ENCODE measurements at regions not wholly inside any gene's neighbourhood (a gene's known extent, or its start where the extent isn't known, plus 50 kb on each side); places are given as distances from the start of the nearest gene placed in this dataset.

DNA sequence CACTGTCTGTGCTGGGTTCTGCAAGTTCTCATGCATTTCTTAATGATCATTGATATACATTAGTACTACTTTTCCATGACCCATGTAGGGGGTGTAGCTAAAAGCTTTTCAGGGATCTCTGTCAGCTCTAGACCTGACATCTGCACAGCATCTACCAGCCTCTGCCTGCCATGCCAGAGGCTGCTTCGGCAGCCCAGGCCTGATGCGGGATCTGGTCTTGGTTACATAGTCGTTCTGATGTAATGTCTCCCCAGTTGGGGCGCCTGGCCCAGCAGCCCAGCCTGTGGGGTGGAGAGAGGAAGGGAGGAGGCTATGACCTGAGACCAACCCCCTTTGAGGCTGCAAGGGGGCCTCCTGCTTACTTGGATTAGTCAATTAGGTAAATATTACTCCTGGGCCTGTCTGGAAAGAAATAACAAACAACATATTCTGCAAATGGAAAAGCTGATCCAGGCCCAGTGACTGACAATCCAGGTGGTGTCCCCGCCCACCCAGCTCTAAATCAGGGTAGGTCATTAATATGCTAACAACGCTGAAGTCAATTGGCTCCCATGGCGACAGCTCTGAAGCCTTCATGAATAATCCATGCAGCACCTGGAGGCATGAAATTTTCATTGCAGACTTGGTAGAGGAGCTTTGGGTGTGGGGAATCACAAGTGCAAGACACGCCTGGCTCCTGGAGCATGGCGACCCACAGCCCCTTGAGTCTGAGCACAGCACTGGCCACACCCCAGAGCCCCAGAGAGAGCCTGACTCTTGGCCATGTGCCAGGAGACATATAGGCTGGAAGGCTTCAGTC lies 575.3 kb downstream of the CMPK2 start:
- H3K9me2 ChIP-seq (replicated peaks; ENCODE audit: insufficient read depth, low read length): no peaks in the 10 kb centered on the region
- no peaks in the 10 kb centered on the region for H4K20me1 ChIP-seq (ENCODE audit: insufficient read depth, low read depth, low read length)
- no peak overlapping the region for H3K4me2 ChIP-seq (ENCODE audit: low read depth, low read length, poor library complexity, severe bottlenecking)
- H3K27ac ChIP-seq (ENCODE audit: low read length): peak overlapping the region; percentile 27; the same call in 1 of the 2 replicates
- H3K4me3 ChIP-seq (ENCODE audit: low read length): no peak overlapping the region
- no peaks in the 10 kb centered on the region; the same call in 1 of the 2 replicates for H3K36me3 ChIP-seq (ENCODE audit: insufficient read depth, low read length)
- H3K9ac ChIP-seq (ENCODE audit: low read length): no peak overlapping the region
- no peaks in the 10 kb centered on the region for H3K27me3 ChIP-seq (ENCODE audit: low read length)
- H3K79me2 ChIP-seq (ENCODE audit: low read length): no peaks in the 10 kb centered on the region
- no peak overlapping the region for H2AFZ ChIP-seq (ENCODE audit: low read length)
- H3K4me1 ChIP-seq (ENCODE audit: low read length): peaks cover 45% of the 10 kb centered on the region
- peak; percentile 77 for DNase-seq
- peaks cover 4% of the 10 kb centered on the region; the same call in 1 of the 2 replicates for H3K9me3 ChIP-seq (ENCODE audit: low read length)

DNA sequence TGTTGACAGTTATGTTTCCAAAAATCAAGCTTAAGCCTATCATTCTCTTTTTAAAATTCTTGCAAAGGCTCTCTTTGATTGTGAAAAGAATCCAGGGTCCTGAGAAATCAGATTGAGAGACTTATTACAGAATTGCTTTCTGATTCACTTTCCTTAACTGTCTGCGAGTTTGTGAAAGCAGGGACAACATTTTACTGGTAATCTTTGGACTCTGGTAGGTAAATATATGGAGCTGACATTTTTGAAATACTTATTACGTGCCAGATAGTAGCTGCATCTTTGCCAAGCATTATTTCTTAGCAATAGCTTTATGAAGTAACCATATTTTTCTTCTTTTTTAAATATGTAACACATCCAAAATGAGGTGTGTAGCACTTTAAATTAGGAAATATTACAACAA lies 570.9 kb downstream of the CMPK2 start:
- Histone ChIP-seq H2AFZ (ENCODE audit: low read length) (no peak overlapping the region), H3K79me2 (ENCODE audit: low read length) (no peaks in the 10 kb centered on the region), H3K4me1 (ENCODE audit: low read length) (peaks cover 19% of the 10 kb centered on the region), H3K4me3 (ENCODE audit: low read length) (no peak overlapping the region), H3K27ac (ENCODE audit: low read length) (no peak overlapping the region), H3K4me2 (ENCODE audit: low read depth, low read length, poor library complexity, severe bottlenecking) (no peak overlapping the region), H3K9me3 (ENCODE audit: low read length) (peaks cover 4% of the 10 kb centered on the region; the same call in 1 of the 2 replicates), H3K9ac (ENCODE audit: low read length) (no peak overlapping the region), H3K36me3 (ENCODE audit: insufficient read depth, low read length) (no peaks in the 10 kb centered on the region; the same call in 1 of the 2 replicates), H3K27me3 (ENCODE audit: low read length) (no peaks in the 10 kb centered on the region), H4K20me1 (ENCODE audit: insufficient read depth, low read depth, low read length) (no peaks in the 10 kb centered on the region), H3K9me2 (replicated peaks; ENCODE audit: insufficient read depth, low read length) (no peaks in the 10 kb centered on the region)
- DNase-seq: no peak

DNA sequence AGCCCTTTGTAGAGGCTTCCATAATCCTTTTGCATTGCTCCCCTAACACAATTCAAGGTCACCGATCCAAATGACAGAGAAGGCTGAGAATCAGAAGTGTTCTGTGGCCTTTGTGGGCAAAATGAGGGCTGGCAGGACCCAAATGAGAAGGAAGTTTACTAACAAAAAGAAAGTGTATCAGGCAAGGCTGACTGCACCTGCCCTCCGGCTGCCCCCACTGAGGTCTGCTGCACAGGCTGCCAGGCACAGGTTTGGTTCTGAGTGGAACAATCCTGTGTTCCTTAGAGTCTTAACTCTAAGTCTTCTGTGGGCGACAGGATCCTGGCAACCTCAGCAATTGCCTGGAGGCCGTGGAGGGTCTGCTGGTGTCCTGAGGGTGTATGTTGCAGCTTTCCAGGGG lies 568.5 kb downstream of the CMPK2 start:
- H3K27ac ChIP-seq (ENCODE audit: low read length): no peak overlapping the region
- H2AFZ ChIP-seq (ENCODE audit: low read length): no peak overlapping the region
- H3K4me2 ChIP-seq (ENCODE audit: low read depth, low read length, poor library complexity, severe bottlenecking): no peak overlapping the region
- no peaks in the 10 kb centered on the region; the same call in 1 of the 2 replicates for H3K36me3 ChIP-seq (ENCODE audit: insufficient read depth, low read length)
- no peaks in the 10 kb centered on the region for H3K79me2 ChIP-seq (ENCODE audit: low read length)
- H3K27me3 ChIP-seq (ENCODE audit: low read length): no peaks in the 10 kb centered on the region
- H3K9me2 ChIP-seq (replicated peaks; ENCODE audit: insufficient read depth, low read length): no peaks in the 10 kb centered on the region
- DNase-seq: no peak
- no peak overlapping the region for H3K4me3 ChIP-seq (ENCODE audit: low read length)
- H4K20me1 ChIP-seq (ENCODE audit: insufficient read depth, low read depth, low read length): no peaks in the 10 kb centered on the region
- H3K9ac ChIP-seq (ENCODE audit: low read length): no peak overlapping the region
- peaks cover 3% of the 10 kb centered on the region for H3K4me1 ChIP-seq (ENCODE audit: low read length)
- peaks cover 4% of the 10 kb centered on the region; the same call in 1 of the 2 replicates for H3K9me3 ChIP-seq (ENCODE audit: low read length)

DNA sequence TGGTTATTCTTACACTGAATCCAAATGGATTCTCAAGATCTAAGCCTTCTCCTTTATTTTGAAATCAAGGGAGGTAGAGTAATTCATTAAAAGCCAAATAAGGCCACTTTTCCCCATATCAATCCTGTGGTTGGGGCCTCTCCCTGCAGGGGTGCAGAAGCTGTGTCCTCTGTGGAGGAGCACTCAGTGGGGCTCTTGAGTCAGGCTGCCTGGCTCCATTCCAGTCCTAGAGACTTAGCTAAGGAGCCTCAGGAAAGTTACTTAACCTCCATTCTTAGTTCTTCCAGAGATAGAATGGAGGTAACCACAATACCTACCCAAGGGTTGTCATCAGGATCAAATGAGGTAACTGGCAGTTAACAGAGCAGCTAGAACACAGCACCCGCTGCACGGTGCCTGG lies 564.3 kb downstream of the CMPK2 start:
- DNase-seq: no peak
- H3K79me2 ChIP-seq (ENCODE audit: low read length): no peaks in the 10 kb centered on the region
- peaks cover 13% of the 10 kb centered on the region for H3K4me1 ChIP-seq (ENCODE audit: low read length)
- H3K4me2 ChIP-seq (ENCODE audit: low read depth, low read length, poor library complexity, severe bottlenecking): no peak overlapping the region
- no peaks in the 10 kb centered on the region for H3K36me3 ChIP-seq (ENCODE audit: insufficient read depth, low read length)
- H3K9me2 ChIP-seq (replicated peaks; ENCODE audit: insufficient read depth, low read length): no peaks in the 10 kb centered on the region
- no peak overlapping the region for H3K4me3 ChIP-seq (ENCODE audit: low read length)
- H3K9me3 ChIP-seq (ENCODE audit: low read length): no peaks in the 10 kb centered on the region
- H3K9ac ChIP-seq (ENCODE audit: low read length): no peak overlapping the region
- no peaks in the 10 kb centered on the region for H4K20me1 ChIP-seq (ENCODE audit: insufficient read depth, low read depth, low read length)
- H3K27ac ChIP-seq (ENCODE audit: low read length): no peak overlapping the region
- no peaks in the 10 kb centered on the region for H3K27me3 ChIP-seq (ENCODE audit: low read length)
- H2AFZ ChIP-seq (ENCODE audit: low read length): no peak overlapping the region

DNA sequence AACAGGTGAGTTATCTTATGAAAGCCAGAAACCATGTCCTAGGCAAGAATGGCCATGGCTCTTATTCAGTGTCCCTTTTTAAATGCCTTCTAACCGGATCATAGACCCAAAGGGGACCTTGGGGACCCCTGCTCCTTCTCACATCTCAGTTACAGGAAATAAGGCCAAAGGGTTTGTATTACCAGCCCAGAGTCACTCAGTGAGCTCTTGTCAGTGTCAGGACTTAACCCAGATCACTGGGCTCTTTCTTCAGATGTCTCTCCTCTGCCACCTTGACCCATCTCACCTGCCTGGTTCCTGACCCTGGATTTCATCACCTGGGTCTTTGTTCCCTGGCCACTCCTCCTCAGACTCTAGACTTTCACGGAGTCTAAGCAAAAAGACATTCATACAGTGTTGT lies 556.7 kb downstream of the CMPK2 start:
- H3K36me3 ChIP-seq (ENCODE audit: insufficient read depth, low read length): no peaks in the 10 kb centered on the region
- no peaks in the 10 kb centered on the region for H3K9me2 ChIP-seq (replicated peaks; ENCODE audit: insufficient read depth, low read length)
- no peaks in the 10 kb centered on the region for H3K27me3 ChIP-seq (ENCODE audit: low read length)
- peak overlapping the region; percentile 75 for H3K9ac ChIP-seq (ENCODE audit: low read length)
- peak overlapping the region; percentile 99 for H3K27ac ChIP-seq (ENCODE audit: low read length)
- no peaks in the 10 kb centered on the region for H4K20me1 ChIP-seq (ENCODE audit: insufficient read depth, low read depth, low read length)
- H3K4me2 ChIP-seq (ENCODE audit: low read depth, low read length, poor library complexity, severe bottlenecking): peak overlapping the region; percentile 80
- DNase-seq: peak; percentile 64
- no peak overlapping the region for H2AFZ ChIP-seq (ENCODE audit: low read length)
- H3K79me2 ChIP-seq (ENCODE audit: low read length): no peaks in the 10 kb centered on the region
- H3K4me3 ChIP-seq (ENCODE audit: low read length): peak overlapping the region; percentile 55
- H3K9me3 ChIP-seq (ENCODE audit: low read length): no peaks in the 10 kb centered on the region
- H3K4me1 ChIP-seq (ENCODE audit: low read length): peaks cover 69% of the 10 kb centered on the region

DNA sequence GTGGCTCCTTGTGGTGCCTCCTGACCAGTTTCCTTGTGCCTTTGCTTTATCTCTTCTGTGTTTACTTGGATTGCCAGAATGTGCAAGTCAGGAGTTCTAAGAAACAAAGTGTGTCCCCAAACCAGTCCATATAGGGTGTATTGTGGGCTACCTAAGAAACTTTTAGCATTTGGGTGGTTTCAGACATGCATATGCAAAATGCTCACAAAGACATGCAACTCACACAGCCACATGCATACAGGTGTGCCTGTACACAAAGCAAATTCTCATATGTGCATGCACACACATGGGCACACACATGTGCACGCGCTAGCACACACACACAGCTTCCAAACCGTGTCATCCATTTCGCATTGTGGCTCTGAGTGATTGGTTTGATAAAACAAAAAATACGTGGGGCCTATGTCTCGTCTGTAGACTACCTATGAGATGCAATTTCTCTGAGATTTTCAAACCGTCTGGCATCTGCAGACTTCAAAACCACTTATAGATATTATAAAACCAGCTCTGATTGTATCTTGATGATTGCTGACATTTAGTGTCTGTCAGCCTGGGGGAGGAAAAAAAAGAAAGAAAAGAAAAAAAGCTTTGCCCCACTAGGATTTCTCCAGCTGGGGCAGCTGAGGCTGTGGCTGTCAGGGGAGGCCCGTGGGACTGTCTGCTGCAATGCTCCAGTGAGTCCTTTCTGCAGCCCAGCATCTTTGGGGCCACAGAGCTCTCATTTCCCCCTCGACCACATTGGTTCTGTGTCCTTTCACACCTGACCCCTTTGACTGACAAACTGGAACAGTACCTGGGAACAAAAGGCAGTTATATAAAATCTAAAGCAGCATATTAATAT lies 556.1 kb downstream of the CMPK2 start:
- Histone ChIP-seq H3K4me2 (ENCODE audit: low read depth, low read length, poor library complexity, severe bottlenecking) (peak overlapping the region; percentile 80), H3K9ac (ENCODE audit: low read length) (peak overlapping the region; percentile 79), H3K4me3 (ENCODE audit: low read length) (peak overlapping the region; percentile 55), H4K20me1 (ENCODE audit: insufficient read depth, low read depth, low read length) (no peaks in the 10 kb centered on the region), H3K27me3 (ENCODE audit: low read length) (no peaks in the 10 kb centered on the region), H3K4me1 (ENCODE audit: low read length) (peaks cover 69% of the 10 kb centered on the region), H3K9me3 (ENCODE audit: low read length) (no peaks in the 10 kb centered on the region), H2AFZ (ENCODE audit: low read length) (no peak overlapping the region), H3K27ac (ENCODE audit: low read length) (peak overlapping the region; percentile 99), H3K36me3 (ENCODE audit: insufficient read depth, low read length) (no peaks in the 10 kb centered on the region), H3K79me2 (ENCODE audit: low read length) (no peaks in the 10 kb centered on the region), H3K9me2 (replicated peaks; ENCODE audit: insufficient read depth, low read length) (no peaks in the 10 kb centered on the region)
- peak; percentile 95 for DNase-seq

DNA sequence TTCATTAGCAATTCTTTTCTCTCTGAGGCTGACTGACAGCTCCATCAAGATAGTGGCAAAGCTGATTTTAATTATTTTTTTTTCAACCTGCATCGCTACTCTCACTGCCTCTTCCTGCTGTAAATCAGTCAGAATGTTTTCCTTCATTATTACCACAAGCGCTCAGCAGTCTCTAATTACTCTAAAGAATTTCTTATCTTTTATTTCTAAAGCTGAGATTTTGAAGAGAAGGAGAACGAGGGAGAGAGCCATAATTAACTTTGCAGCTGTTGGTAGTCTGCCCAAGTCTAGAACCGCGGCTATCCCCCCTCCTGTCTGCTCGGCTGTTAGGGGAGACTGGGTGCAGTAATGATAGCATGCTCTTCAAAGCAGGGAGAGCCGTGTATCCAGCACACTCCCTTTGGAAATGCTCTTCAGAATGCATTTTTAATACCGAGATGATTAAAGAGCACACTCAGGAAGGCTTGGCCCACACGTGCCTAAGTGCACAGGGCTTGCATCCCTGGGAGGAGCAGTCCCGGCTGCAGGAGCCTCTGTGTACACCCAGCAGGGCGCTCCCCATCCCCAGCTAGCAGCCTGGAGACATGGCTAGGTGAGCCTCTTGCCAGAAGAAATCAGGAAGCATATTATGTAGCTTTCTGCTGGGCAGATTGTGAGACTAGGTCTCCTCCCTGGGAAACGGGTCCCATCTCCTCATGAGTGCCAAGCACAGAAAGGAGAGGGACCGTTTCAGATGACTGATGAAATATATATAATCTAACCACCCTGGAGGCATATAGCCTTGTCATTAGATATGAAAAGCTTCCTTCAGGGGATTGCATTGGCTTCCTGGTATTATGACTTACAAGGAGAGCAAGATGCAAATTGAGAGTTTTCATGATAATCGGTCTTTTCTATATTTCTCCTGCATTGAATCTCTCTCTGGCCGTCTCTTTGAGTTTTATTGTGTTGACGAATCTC lies 555.2 kb downstream of the CMPK2 start:
- Histone ChIP-seq H4K20me1 (ENCODE audit: insufficient read depth, low read depth, low read length) (no peaks in the 10 kb centered on the region), H3K27ac (ENCODE audit: low read length) (peak overlapping the region; percentile 99), H3K79me2 (ENCODE audit: low read length) (no peaks in the 10 kb centered on the region), H3K9ac (ENCODE audit: low read length) (peak overlapping the region; percentile 79), H3K36me3 (ENCODE audit: insufficient read depth, low read length) (no peaks in the 10 kb centered on the region), H2AFZ (ENCODE audit: low read length) (no peak overlapping the region), H3K9me2 (replicated peaks; ENCODE audit: insufficient read depth, low read length) (no peaks in the 10 kb centered on the region), H3K4me2 (ENCODE audit: low read depth, low read length, poor library complexity, severe bottlenecking) (peak overlapping the region; percentile 80), H3K9me3 (ENCODE audit: low read length) (no peaks in the 10 kb centered on the region), H3K27me3 (ENCODE audit: low read length) (no peaks in the 10 kb centered on the region), H3K4me1 (ENCODE audit: low read length) (peaks cover 74% of the 10 kb centered on the region), H3K4me3 (ENCODE audit: low read length) (peak overlapping the region; percentile 54)
- peak; percentile 83 for DNase-seq

All from Karpas-422 (cell line).